Colonic mucosa (tissue), 4 donors: ENCODE measurements at regions not wholly inside any gene's neighbourhood (a gene's known extent, or its start where the extent isn't known, plus 50 kb on each side); places are given as distances from the start of the nearest gene placed in this dataset.

Source experiments
- DNase-seq: peaks from one replicate; pipeline ENCODE4 v3.0.0-alpha.2; 2020
- H3K27ac ChIP-seq: fragments of 200-600 bp; one replicate; pipeline ENCODE4 v1.8.0; 2021
- H3K27me3 ChIP-seq: fragments of 200-600 bp; one replicate; pipeline ENCODE4 v1.8.0; 2021
- H3K36me3 ChIP-seq: fragments of 200-600 bp; one replicate; pipeline ENCODE4 v1.8.0; 2021
- H3K4me1 ChIP-seq: fragments of 200-600 bp; one replicate; pipeline ENCODE4 v1.8.0; 2021; ENCODE audit warnings: mild to moderate bottlenecking
- H3K4me3 ChIP-seq: fragments of 200-600 bp; one replicate; pipeline ENCODE4 v1.8.0; 2021
- H3K9ac ChIP-seq, 2 donors: one replicate each; pipeline ENCODE4 v1.7.0; 2013; ENCODE audit warnings: control low read depth in 2 of 2, low read depth in 2 of 2, low read length in 2 of 2
- H3K9me3 ChIP-seq: fragments of 200-600 bp; one replicate; pipeline ENCODE4 v1.8.0; 2021
- intact Hi-C: fragments of 100-400 bp; cut with DNase I; formaldehyde crosslinking; loops from one replicate; pipeline ENCODE4 v1.14.1; 2022
- TF ChIP-seq, protein P1 (sequence below): fragments of 200-600 bp; IDR thresholded peaks from one replicate; pipeline ENCODE4 v1.8.0; 2022; ENCODE audit warnings: antibody characterized with exemption, mild to moderate bottlenecking
- donor health status: healthy.
- donor health status: DM: no; HTN: no; CAD: no.
- donor health status: DM: no; HTN: no; CAD: no.

DNA sequence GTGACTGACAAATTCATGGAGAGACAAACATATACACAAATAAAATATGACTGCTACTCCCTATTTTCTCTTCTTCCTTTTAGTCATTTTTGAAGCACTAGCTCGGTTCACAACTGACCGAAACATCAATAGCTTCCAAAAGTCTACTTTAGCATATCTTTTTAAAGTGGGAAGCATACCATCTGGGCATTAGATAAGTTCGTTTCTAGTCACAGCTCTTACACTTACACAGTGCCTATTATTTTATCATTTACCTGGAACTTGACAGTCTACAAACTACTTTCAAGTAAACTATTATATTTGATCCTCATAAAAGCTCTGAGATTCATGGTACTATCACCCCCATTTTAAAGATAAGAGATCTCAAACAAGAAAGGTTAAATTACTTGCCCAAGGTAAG, 458.5 kb downstream of the LMO7 start:
- Histone ChIP-seq H3K4me1 (no peaks in the 10 kb centered on the region), H3K9ac (no peak overlapping the region), H3K36me3 (no peaks in the 10 kb centered on the region), H3K9me3 (no peaks in the 10 kb centered on the region), H3K27ac (no peak overlapping the region), H3K27me3 (no peaks in the 10 kb centered on the region), H3K4me3 (no peak overlapping the region)
- intact Hi-C loops = no loop called here
- TF ChIP-seq, protein P1, sequence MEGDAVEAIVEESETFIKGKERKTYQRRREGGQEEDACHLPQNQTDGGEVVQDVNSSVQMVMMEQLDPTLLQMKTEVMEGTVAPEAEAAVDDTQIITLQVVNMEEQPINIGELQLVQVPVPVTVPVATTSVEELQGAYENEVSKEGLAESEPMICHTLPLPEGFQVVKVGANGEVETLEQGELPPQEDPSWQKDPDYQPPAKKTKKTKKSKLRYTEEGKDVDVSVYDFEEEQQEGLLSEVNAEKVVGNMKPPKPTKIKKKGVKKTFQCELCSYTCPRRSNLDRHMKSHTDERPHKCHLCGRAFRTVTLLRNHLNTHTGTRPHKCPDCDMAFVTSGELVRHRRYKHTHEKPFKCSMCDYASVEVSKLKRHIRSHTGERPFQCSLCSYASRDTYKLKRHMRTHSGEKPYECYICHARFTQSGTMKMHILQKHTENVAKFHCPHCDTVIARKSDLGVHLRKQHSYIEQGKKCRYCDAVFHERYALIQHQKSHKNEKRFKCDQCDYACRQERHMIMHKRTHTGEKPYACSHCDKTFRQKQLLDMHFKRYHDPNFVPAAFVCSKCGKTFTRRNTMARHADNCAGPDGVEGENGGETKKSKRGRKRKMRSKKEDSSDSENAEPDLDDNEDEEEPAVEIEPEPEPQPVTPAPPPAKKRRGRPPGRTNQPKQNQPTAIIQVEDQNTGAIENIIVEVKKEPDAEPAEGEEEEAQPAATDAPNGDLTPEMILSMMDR = no peak
- DNase-seq = no peak

DNA sequence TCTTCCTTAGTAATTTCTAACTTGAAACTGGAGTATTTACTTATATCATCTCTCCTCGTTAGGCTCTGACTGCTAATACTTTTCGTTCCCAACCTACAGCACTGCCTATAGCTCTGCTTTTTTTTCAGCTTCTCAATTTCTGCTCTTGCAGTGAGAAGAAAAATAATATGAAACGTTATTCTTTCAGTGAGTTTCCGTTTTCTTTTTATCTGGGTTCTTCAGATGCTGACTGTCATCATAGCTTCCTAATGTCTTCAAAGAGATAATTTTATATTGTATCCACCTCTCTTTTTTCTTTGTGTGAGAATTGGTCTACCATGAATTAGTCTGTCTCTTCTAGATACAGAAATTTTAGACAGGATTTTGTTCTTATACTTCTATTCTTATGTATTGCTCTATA, 454.9 kb downstream of the LMO7 start:
- Histone ChIP-seq H3K9me3 (no peaks in the 10 kb centered on the region), H3K36me3 (no peaks in the 10 kb centered on the region), H3K4me3 (no peak overlapping the region), H3K9ac (no peak overlapping the region), H3K4me1 (no peaks in the 10 kb centered on the region), H3K27ac (no peak overlapping the region), H3K27me3 (no peaks in the 10 kb centered on the region)
- no peak for DNase-seq
- intact Hi-C loops = no loop called here
- TF ChIP-seq, protein P1 = no peak

DNA sequence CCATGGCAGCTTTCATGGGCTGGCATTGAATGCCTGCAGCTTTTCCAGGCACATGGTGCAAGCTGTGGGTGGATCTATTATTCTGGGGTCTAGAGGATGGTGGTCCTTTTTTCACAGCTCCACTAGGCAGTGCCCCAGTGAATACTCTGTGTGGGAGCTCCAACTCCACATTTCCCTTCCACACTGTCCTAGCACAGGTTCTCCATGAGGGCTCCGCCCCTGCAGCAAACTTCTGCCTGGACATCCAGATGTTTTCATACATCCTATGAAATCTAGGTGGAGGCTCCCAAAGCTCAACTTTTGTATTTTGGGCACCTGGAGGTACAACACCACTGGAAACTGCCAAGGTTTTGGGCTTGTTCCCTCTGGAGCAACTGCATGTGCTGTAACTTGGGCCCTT, 450.6 kb downstream of the LMO7 start:
- H3K9ac ChIP-seq = no peak overlapping the region
- no peaks in the 10 kb centered on the region for H3K36me3 ChIP-seq
- no peak for DNase-seq
- intact Hi-C loops = no loop called here
- H3K27ac ChIP-seq = no peak overlapping the region
- no peak overlapping the region for H3K4me3 ChIP-seq
- no peaks in the 10 kb centered on the region for H3K9me3 ChIP-seq
- TF ChIP-seq, protein P1 = no peak
- H3K4me1 ChIP-seq = no peaks in the 10 kb centered on the region
- H3K27me3 ChIP-seq = no peaks in the 10 kb centered on the region

DNA sequence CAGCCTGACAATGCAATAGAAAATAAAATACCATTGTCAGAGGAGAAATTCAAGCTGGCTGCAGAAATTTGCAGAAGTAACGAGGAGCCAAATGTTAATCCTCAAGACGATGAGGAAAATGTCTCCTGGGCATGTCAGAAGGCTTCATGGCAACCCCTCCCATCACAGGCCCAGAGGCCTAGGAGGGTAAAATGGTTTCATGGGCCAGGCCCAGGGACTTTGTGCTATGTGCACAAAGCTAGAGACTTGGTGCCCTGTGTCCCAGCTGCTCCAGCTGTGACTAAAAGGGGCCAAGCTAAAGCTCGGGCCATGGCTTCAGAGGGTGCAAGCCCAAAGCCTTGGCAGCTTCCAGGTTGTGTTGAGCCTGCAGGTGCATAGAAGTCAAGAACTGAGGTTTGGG, 431.7 kb downstream of the LMO7 start:
- H3K36me3 ChIP-seq = no peaks in the 10 kb centered on the region
- DNase-seq = no peak
- no peaks in the 10 kb centered on the region for H3K9me3 ChIP-seq
- H3K4me1 ChIP-seq = no peaks in the 10 kb centered on the region
- no peak overlapping the region for H3K27ac ChIP-seq
- TF ChIP-seq, protein P1 = no peak
- H3K27me3 ChIP-seq = no peaks in the 10 kb centered on the region
- H3K9ac ChIP-seq = no peak overlapping the region
- H3K4me3 ChIP-seq = no peak overlapping the region
- intact Hi-C loops = no loop called here

DNA sequence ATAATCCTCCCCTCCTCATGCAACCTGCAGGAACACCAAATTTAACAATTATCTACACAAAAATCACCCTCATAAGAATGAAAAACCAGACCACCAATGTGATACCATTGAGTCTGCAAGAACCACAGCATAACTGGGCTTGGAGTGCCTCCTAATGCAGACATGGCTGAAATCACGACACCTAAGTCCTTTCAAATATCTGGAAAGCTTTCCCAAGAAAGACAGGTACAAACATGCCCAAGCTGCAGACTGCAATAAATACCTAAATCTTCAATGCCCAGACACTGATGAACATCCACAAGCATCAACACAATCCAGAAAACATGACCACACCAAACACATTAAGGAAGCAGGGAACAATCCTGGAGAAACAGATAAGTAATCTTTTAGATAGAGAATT, 417.1 kb downstream of the LMO7 start:
- Histone ChIP-seq H3K27me3 (no peaks in the 10 kb centered on the region), H3K4me3 (no peak overlapping the region), H3K27ac (no peak overlapping the region), H3K9ac (no peak overlapping the region), H3K4me1 (no peaks in the 10 kb centered on the region), H3K9me3 (no peaks in the 10 kb centered on the region), H3K36me3 (no peaks in the 10 kb centered on the region)
- intact Hi-C loops = no loop called here
- TF ChIP-seq, protein P1 = no peak
- no peak for DNase-seq

DNA sequence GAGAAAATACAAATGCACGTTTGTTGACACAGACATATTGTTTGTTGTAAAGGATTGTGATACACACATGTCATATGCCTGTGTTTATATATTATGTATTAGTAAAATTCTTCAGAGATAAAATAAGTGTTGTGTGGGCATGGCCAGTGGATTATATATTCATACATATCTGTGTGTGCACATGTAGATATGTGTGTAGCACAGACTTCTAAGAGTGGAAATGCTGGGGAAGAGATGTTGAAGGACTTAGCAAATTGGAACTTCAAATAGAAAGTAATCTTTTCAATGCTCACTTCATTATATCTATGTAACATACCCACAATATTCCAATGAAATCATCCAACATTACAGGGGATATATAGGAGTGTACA, 413.2 kb downstream of the LMO7 start:
- Histone ChIP-seq H3K9me3 (no peaks in the 10 kb centered on the region), H3K9ac (no peak overlapping the region), H3K27me3 (no peaks in the 10 kb centered on the region), H3K4me3 (no peak overlapping the region), H3K4me1 (no peaks in the 10 kb centered on the region), H3K27ac (no peak overlapping the region), H3K36me3 (no peaks in the 10 kb centered on the region)
- DNase-seq = no peak
- intact Hi-C loops = no loop called here
- TF ChIP-seq, protein P1 = no peak
